ENCODE measurements at regions not wholly inside any gene's neighbourhood (a gene's known extent, or its start where the extent isn't known, plus 50 kb on each side); places are given as distances from the start of the nearest gene placed in this dataset.

DNA sequence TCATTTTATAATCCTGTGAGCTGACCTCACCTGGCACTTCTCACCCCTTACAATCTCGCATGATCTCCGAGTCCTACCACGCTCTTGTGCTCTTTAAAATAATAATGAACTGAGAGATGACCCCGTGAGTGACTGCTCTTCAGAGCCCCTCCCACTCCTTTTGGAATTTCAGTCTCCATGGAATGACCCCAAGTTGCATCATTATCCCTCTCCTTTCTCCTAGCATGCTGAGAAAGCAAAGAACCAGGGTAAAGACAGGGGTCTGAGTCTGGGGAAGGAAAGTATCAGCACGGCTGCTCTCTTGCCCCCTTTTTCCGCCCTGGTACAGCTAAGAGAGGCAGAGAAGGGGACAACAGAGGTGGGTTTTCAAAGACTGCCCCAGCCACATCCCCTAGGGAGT is 178.3 kb upstream of the PLEKHA5 start:
- Histone ChIP-seq H3K27me3 (no peaks in the 10 kb centered on the region), H3K9me3 (no peaks in the 10 kb centered on the region), H3K27ac (replicated peaks in 1 of 4) (no peak overlapping the region), H3K4me3 (no peak overlapping the region), H3K36me3 (no peaks in the 10 kb centered on the region), H3K4me1 (peaks cover 0 to 4% (median 2%) of the 10 kb centered on the region in 4 donors)
- 90% methylated on average over 6 of the region's 6 CpGs for WGBS
- DNase-seq (ENCODE audit: extremely low spot score), result no peak
- intact Hi-C loops (cut with DNase I), result no loop called here
- TF ChIP-seq POLR2AphosphoS5 (IDR thresholded peaks at IDR 0.05) (no peak), POLR2A (IDR thresholded peaks at IDR 0.05; ENCODE audit: low read depth) (no peak), EP300 (IDR thresholded peaks at IDR 0.05) (no peak)
- TF ChIP-seq, protein P1, sequence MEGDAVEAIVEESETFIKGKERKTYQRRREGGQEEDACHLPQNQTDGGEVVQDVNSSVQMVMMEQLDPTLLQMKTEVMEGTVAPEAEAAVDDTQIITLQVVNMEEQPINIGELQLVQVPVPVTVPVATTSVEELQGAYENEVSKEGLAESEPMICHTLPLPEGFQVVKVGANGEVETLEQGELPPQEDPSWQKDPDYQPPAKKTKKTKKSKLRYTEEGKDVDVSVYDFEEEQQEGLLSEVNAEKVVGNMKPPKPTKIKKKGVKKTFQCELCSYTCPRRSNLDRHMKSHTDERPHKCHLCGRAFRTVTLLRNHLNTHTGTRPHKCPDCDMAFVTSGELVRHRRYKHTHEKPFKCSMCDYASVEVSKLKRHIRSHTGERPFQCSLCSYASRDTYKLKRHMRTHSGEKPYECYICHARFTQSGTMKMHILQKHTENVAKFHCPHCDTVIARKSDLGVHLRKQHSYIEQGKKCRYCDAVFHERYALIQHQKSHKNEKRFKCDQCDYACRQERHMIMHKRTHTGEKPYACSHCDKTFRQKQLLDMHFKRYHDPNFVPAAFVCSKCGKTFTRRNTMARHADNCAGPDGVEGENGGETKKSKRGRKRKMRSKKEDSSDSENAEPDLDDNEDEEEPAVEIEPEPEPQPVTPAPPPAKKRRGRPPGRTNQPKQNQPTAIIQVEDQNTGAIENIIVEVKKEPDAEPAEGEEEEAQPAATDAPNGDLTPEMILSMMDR (IDR thresholded peaks at IDR 0.05), result no peak

DNA sequence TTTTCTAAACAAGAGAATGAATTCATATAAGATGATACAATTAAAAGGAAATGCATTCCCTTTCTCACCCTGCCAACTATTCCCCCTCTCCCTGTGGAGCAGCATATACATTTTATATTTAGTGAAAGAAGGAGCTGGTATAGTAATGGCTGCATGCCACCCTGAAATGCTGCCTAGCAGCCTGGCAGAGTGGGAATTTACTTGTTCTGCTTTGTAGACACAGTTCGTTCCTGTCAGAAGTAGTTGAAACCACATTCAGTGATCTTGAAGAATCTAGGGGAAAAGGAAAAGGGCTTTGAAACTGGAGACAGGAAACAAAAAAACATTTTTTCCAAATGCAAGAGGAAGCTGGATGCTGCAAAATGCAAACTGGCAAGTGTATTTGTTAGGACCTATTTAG is 176.0 kb upstream of the PLEKHA5 start:
- Histone ChIP-seq H3K4me1 (peaks cover 0 to 4% (median 2%) of the 10 kb centered on the region in 4 donors), H3K36me3 (no peaks in the 10 kb centered on the region), H3K4me3 (no peak overlapping the region), H3K27ac (replicated peaks in 1 of 4) (no peak overlapping the region), H3K9me3 (no peaks in the 10 kb centered on the region), H3K27me3 (no peaks in the 10 kb centered on the region)
- 40% methylated on average over 1 of the region's 1 CpG for WGBS
- DNase-seq (ENCODE audit: extremely low spot score), result no peak
- intact Hi-C loops (cut with DNase I), result no loop called here
- TF ChIP-seq EP300 (IDR thresholded peaks at IDR 0.05) (no peak), POLR2A (IDR thresholded peaks at IDR 0.05; ENCODE audit: low read depth) (no peak), POLR2AphosphoS5 (IDR thresholded peaks at IDR 0.05) (no peak)
- TF ChIP-seq, protein P1 (IDR thresholded peaks at IDR 0.05), result no peak

DNA sequence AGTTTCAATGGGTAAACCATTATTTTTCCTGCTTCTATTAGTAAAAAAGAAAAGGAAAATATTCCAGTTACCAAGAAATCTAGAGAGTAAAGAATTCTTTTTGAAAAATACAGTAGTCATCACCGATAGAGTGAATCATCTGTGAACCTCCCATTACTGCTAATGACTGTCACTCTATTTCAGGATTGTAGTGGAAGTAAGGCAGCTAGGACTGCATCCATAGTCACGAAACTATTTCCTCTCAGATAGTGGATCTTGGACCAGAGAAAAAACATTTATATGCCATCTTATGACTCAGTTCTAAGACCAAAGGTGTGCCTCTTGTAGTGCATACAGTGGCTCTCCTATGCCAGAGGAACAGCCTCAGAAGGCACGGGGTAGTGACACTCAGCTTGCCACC is 173.9 kb upstream of the PLEKHA5 start:
- intact Hi-C loops (cut with DNase I), result no loop called here
- WGBS, result 84% methylated on average over 3 of the region's 3 CpGs
- Histone ChIP-seq H3K36me3 (no peaks in the 10 kb centered on the region), H3K27ac (replicated peaks in 1 of 4) (no peak overlapping the region), H3K4me3 (no peak overlapping the region), H3K4me1 (peaks cover 0 to 4% (median 2%) of the 10 kb centered on the region in 4 donors), H3K9me3 (no peaks in the 10 kb centered on the region), H3K27me3 (no peaks in the 10 kb centered on the region)
- TF ChIP-seq POLR2AphosphoS5 (IDR thresholded peaks at IDR 0.05) (no peak), EP300 (IDR thresholded peaks at IDR 0.05) (no peak), POLR2A (IDR thresholded peaks at IDR 0.05; ENCODE audit: low read depth) (no peak)
- TF ChIP-seq, protein P1 (IDR thresholded peaks at IDR 0.05), result no peak
- no peak for DNase-seq (ENCODE audit: extremely low spot score)

DNA sequence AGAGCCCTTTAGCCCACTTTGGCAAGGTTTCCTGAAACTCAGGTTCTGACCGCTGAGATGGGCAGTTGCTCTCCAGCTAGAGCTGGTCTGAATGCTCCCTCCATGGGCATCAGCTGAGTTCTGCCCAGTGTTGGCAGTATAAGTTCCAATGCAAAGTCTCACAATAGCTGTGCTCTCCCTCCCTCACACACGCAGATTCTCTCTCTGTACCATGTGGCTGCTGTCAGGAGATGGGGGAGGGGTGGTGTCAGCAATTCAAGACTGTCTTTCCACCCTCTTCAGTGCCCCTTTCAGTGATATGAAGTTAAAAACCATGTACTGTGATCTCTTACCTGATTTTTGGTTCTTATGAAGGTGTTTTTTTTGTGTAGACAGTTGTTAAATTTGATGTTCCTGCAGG is 164.3 kb upstream of the PLEKHA5 start:
- intact Hi-C loops (cut with DNase I), result no loop called here
- Histone ChIP-seq H3K9me3 (no peaks in the 10 kb centered on the region), H3K4me3 (no peak overlapping the region), H3K27ac (replicated peaks in 1 of 4) (no peak overlapping the region), H3K36me3 (no peaks in the 10 kb centered on the region), H3K4me1 (peaks cover 0 to 21% (median 4%) of the 10 kb centered on the region in 4 donors), H3K27me3 (no peaks in the 10 kb centered on the region)
- TF ChIP-seq EP300 (IDR thresholded peaks at IDR 0.05) (no peak), POLR2A (IDR thresholded peaks at IDR 0.05; ENCODE audit: low read depth) (no peak), POLR2AphosphoS5 (IDR thresholded peaks at IDR 0.05) (no peak)
- TF ChIP-seq, protein P1 (IDR thresholded peaks at IDR 0.05), result no peak
- DNase-seq (ENCODE audit: extremely low spot score), result no peak
- 83% methylated on average over 1 of the region's 2 CpGs for WGBS

DNA sequence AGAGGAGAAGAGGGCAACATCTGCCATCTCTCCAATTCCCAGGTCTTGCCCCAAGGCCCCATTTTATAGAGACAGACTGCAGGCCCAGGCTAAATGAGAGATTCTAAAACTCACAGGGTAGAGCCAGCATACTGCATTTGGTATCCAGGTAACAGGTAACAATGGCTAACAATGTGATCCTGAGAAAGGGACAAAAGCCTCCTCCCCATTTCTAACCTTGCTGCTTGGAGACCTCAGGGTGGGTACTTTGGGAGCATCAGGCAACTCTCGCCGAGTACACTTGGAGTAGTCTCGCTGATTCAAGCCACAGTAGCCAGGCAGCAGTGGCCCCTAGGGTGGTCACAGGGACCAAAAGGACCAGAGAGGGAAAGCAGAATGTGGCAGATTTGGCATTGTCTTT is 162.6 kb upstream of the PLEKHA5 start:
- H3K27me3 ChIP-seq, result no peaks in the 10 kb centered on the region
- no peaks in the 10 kb centered on the region for H3K36me3 ChIP-seq
- DNase-seq (ENCODE audit: extremely low spot score), result no peak
- intact Hi-C loops (cut with DNase I), result no loop called here
- H3K27ac ChIP-seq (replicated peaks in 1 of 4), result no peak overlapping the region
- peaks cover 0 to 21% (median 4%) of the 10 kb centered on the region in 4 donors for H3K4me1 ChIP-seq
- no peak overlapping the region for H3K4me3 ChIP-seq
- 100% methylated on average over 3 of the region's 3 CpGs for WGBS
- no peak for TF ChIP-seq EP300 (IDR thresholded peaks at IDR 0.05)
- H3K9me3 ChIP-seq, result no peaks in the 10 kb centered on the region
